ENCODE measurements at regions not wholly inside any gene's neighbourhood (a gene's known extent, or its start where the extent isn't known, plus 50 kb on each side); places are given as distances from the start of the nearest gene placed in this dataset.

- no peaks in the 10 kb centered on the region for H3K4me1 ChIP-seq (ENCODE audit: control insufficient read depth, insufficient read depth, low read length)
- H3K36me3 ChIP-seq (ENCODE audit: control insufficient read depth, insufficient read depth, low read length) = no peaks in the 10 kb centered on the region
- H3K9me3 ChIP-seq (ENCODE audit: control insufficient read depth, insufficient read depth, low read length) = no peaks in the 10 kb centered on the region
- peaks cover 19 to 22% of the 10 kb centered on the region in 2 donors for H3K27me3 Mint-ChIP-seq (ENCODE audit: low read depth in 2 of 2)
- DNase-seq (no peak), ATAC-seq (no peak)
- intact Hi-C loops (cut with micrococcal nuclease) = no loop called here
- H3K36me3 Mint-ChIP-seq = no peaks in the 10 kb centered on the region
- H3K4me3 Mint-ChIP-seq = no peak overlapping the region
- no peak overlapping the region for H3K27ac ChIP-seq (ENCODE audit: low read length)
- no peak overlapping the region for H3K27ac Mint-ChIP-seq
- H3K9me3 Mint-ChIP-seq = no peaks in the 10 kb centered on the region
- TF ChIP-seq CTCF (IDR thresholded peaks at IDR 0.05) = no peak
- H3K4me1 Mint-ChIP-seq = no peaks in the 10 kb centered on the region
- no peaks in the 10 kb centered on the region for H3K27me3 ChIP-seq (ENCODE audit: control insufficient read depth, insufficient read depth, low read length)
- H3K4me3 ChIP-seq (ENCODE audit: low read length) = no peak overlapping the region
These were observed 63.9 kb upstream of the RNU6-1 start for GRCh38 chr15:67903708-67904107.

- no peaks in the 10 kb centered on the region for H3K36me3 ChIP-seq (ENCODE audit: control insufficient read depth, insufficient read depth, low read length)
- WGBS (ENCODE audit: insufficient coverage) = 88% methylated on average over 1 of the region's 1 CpG
These were observed 65.8 kb upstream of the RNU6-1 start for GRCh38 chr15:67905628-67906027.

GRCh38 chr15:67906382-67906781 lies 66.5 kb upstream of the RNU6-1 start:
- TF ChIP-seq CTCF (IDR thresholded peaks at IDR 0.05) = no peak

More at GRCh38 chr15:67905628-67906027, 65.8 kb upstream of the RNU6-1 start:
- no peak for ATAC-seq
- Mint-ChIP-seq H3K9me3 (peaks cover 0 to 2% of the 10 kb centered on the region in 2 donors), H3K27me3 (ENCODE audit: low read depth in 2 of 2) (peaks cover 19 to 22% of the 10 kb centered on the region in 2 donors), H3K4me3 (no peak overlapping the region), H3K36me3 (no peaks in the 10 kb centered on the region), H3K27ac (no peak overlapping the region), H3K4me1 (no peaks in the 10 kb centered on the region)
- no peak for TF ChIP-seq CTCF (IDR thresholded peaks at IDR 0.05)
- Histone ChIP-seq H3K9me3 (ENCODE audit: control insufficient read depth, insufficient read depth, low read length) (peaks cover 7% of the 10 kb centered on the region), H3K27me3 (ENCODE audit: control insufficient read depth, insufficient read depth, low read length) (no peaks in the 10 kb centered on the region), H3K4me1 (ENCODE audit: control insufficient read depth, insufficient read depth, low read length) (no peaks in the 10 kb centered on the region), H3K27ac (ENCODE audit: low read length) (no peak overlapping the region), H3K4me3 (ENCODE audit: low read length) (no peak overlapping the region)
- DNase-seq = no peak
- intact Hi-C loops (cut with micrococcal nuclease) = no loop called here

GRCh38 chr15:67907184-67907723 lies 67.4 kb upstream of the RNU6-1 start:
- peaks cover 19 to 22% of the 10 kb centered on the region in 2 donors for H3K27me3 Mint-ChIP-seq (ENCODE audit: low read depth in 2 of 2)
- no peaks in the 10 kb centered on the region for H3K36me3 Mint-ChIP-seq
- intact Hi-C loops (cut with micrococcal nuclease) = no loop called here
- peaks cover 7% of the 10 kb centered on the region for H3K9me3 ChIP-seq (ENCODE audit: control insufficient read depth, insufficient read depth, low read length)
- H3K4me1 ChIP-seq (ENCODE audit: control insufficient read depth, insufficient read depth, low read length) = no peaks in the 10 kb centered on the region
- H3K4me1 Mint-ChIP-seq = no peaks in the 10 kb centered on the region
- H3K9me3 Mint-ChIP-seq = peaks cover 0 to 2% of the 10 kb centered on the region in 2 donors
- no peak overlapping the region for H3K4me3 Mint-ChIP-seq
- 86% methylated on average over 2 of the region's 2 CpGs for WGBS (ENCODE audit: insufficient coverage)
- no peak overlapping the region for H3K27ac Mint-ChIP-seq
- no peaks in the 10 kb centered on the region for H3K36me3 ChIP-seq (ENCODE audit: control insufficient read depth, insufficient read depth, low read length)
- no peak overlapping the region for H3K27ac ChIP-seq (ENCODE audit: low read length)
- no peaks in the 10 kb centered on the region for H3K27me3 ChIP-seq (ENCODE audit: control insufficient read depth, insufficient read depth, low read length)
- H3K4me3 ChIP-seq (ENCODE audit: low read length) = no peak overlapping the region
- ATAC-seq (no peak), DNase-seq (no peak)
- TF ChIP-seq CTCF (IDR thresholded peaks at IDR 0.05) = no peak

More at GRCh38 chr15:67906382-67906781, 66.5 kb upstream of the RNU6-1 start:
- Mint-ChIP-seq H3K36me3 (no peaks in the 10 kb centered on the region), H3K9me3 (peaks cover 0 to 2% of the 10 kb centered on the region in 2 donors), H3K4me1 (no peaks in the 10 kb centered on the region), H3K4me3 (no peak overlapping the region), H3K27me3 (ENCODE audit: low read depth in 2 of 2) (peaks cover 19 to 22% of the 10 kb centered on the region in 2 donors), H3K27ac (no peak overlapping the region)
- Histone ChIP-seq H3K4me3 (ENCODE audit: low read length) (no peak overlapping the region), H3K27me3 (ENCODE audit: control insufficient read depth, insufficient read depth, low read length) (no peaks in the 10 kb centered on the region), H3K9me3 (ENCODE audit: control insufficient read depth, insufficient read depth, low read length) (peaks cover 7% of the 10 kb centered on the region), H3K27ac (ENCODE audit: low read length) (no peak overlapping the region), H3K4me1 (ENCODE audit: control insufficient read depth, insufficient read depth, low read length) (no peaks in the 10 kb centered on the region), H3K36me3 (ENCODE audit: control insufficient read depth, insufficient read depth, low read length) (no peaks in the 10 kb centered on the region)
- intact Hi-C loops (cut with micrococcal nuclease) = no loop called here
- DNase-seq (no peak), ATAC-seq (no peak)
